H9 (cell line): ENCODE measurements at regions not wholly inside any gene's neighbourhood (a gene's known extent, or its start where the extent isn't known, plus 50 kb on each side); places are given as distances from the start of the nearest gene placed in this dataset.

ENCODE experiments used
- DNase-seq: peaks from one replicate; pipeline ENCODE4 v3.0.0-alpha.2; 2017
- H2AFZ ChIP-seq: one replicate; pipeline ENCODE4 v1.6.1; 2013; ENCODE audit warnings: mild to moderate bottlenecking, low read length, control low read depth, moderate library complexity
- H2AK5ac ChIP-seq: 2 replicates; pipeline ENCODE4 v1.6.1; 2013; ENCODE audit warnings: low read length, control low read depth, mixed read lengths; ENCODE audit not compliant: insufficient read length
- H2BK120ac ChIP-seq: one replicate; pipeline ENCODE4 v1.6.1; 2013; ENCODE audit warnings: low read depth, mild to moderate bottlenecking, low read length, control low read depth, inconsistent platforms; ENCODE audit not compliant: poor library complexity, severe bottlenecking
- H2BK12ac ChIP-seq: 2 replicates; pipeline ENCODE4 v1.6.1; 2013; ENCODE audit warnings: low read length, control low read depth, mixed read lengths, low read depth; ENCODE audit not compliant: insufficient read length
- H2BK15ac ChIP-seq: 2 replicates; pipeline ENCODE4 v1.6.1; 2013; ENCODE audit warnings: low read depth, low read length, control low read depth
- H2BK20ac ChIP-seq: one replicate; pipeline ENCODE4 v1.6.1; 2013; ENCODE audit warnings: low read depth, mild to moderate bottlenecking, low read length, control low read depth, inconsistent platforms; ENCODE audit not compliant: poor library complexity, severe bottlenecking
- H2BK5ac ChIP-seq: 2 replicates; pipeline ENCODE4 v1.6.1; 2013; ENCODE audit warnings: low read length, control low read depth, mixed read lengths; ENCODE audit not compliant: insufficient read length
- H3K14ac ChIP-seq: 2 replicates; pipeline ENCODE4 v1.6.1; 2013; ENCODE audit warnings: low read length, control low read depth; ENCODE audit not compliant: insufficient read depth
- H3K18ac ChIP-seq: 2 replicates; pipeline ENCODE4 v1.6.1; 2013; ENCODE audit warnings: low read depth, mild to moderate bottlenecking, mixed read lengths, low read length, control low read depth; ENCODE audit not compliant: insufficient read length
- H3K23ac ChIP-seq: 2 replicates; pipeline ENCODE4 v1.6.1; 2013; ENCODE audit warnings: low read length, control low read depth, mixed read lengths, low read depth; ENCODE audit not compliant: insufficient read length
- H3K23me2 ChIP-seq: 2 replicates; pipeline ENCODE4 v1.6.1; 2013; ENCODE audit warnings: low read depth, mild to moderate bottlenecking, mixed read lengths, low read length, control low read depth; ENCODE audit not compliant: insufficient read length, poor library complexity, severe bottlenecking
- H3K27ac ChIP-seq: 2 replicates; pipeline ENCODE4 v1.5.1; 2013; ENCODE audit warnings: low read length, control low read depth, mixed read lengths, low read depth; ENCODE audit not compliant: insufficient read length
- H3K27me3 ChIP-seq: 2 replicates; pipeline ENCODE4 v1.6.1; 2013; ENCODE audit warnings: low read length, control low read depth, inconsistent platforms; ENCODE audit not compliant: insufficient read depth
- H3K4ac ChIP-seq: 2 replicates; pipeline ENCODE4 v1.6.1; 2013; ENCODE audit warnings: low read depth, mild to moderate bottlenecking, control low read depth, inconsistent platforms, low read length, moderate library complexity
- H3K4me1 ChIP-seq: 2 replicates; pipeline ENCODE4 v1.6.1; 2013; ENCODE audit warnings: low read length, control low read depth, inconsistent platforms; ENCODE audit not compliant: insufficient read depth
- H3K4me2 ChIP-seq: 2 replicates; pipeline ENCODE4 v1.6.1; 2013; ENCODE audit warnings: low read length, control low read depth, mixed read lengths; ENCODE audit not compliant: insufficient read length, insufficient read depth
- H3K56ac ChIP-seq: 2 replicates; pipeline ENCODE4 v1.6.1; 2013; ENCODE audit warnings: low read depth, mild to moderate bottlenecking, mixed read lengths, low read length, control low read depth; ENCODE audit not compliant: insufficient read length
- H3K79me1 ChIP-seq: 2 replicates; pipeline ENCODE4 v1.6.1; 2013; ENCODE audit warnings: low read depth, mild to moderate bottlenecking, moderate library complexity, low read length, control low read depth, inconsistent platforms; ENCODE audit not compliant: insufficient read depth, poor library complexity, severe bottlenecking
- H3K79me2 ChIP-seq: 2 replicates; pipeline ENCODE4 v1.6.1; 2013; ENCODE audit warnings: low read length, control low read depth, inconsistent platforms; ENCODE audit not compliant: insufficient read depth
- H3K9ac ChIP-seq: 2 replicates; pipeline ENCODE4 v1.6.1; 2013; ENCODE audit warnings: low read length, control low read depth, mixed read lengths; ENCODE audit not compliant: insufficient read length; ENCODE audit errors: extremely low read depth
- H3K9me3 ChIP-seq: one replicate; pipeline ENCODE4 v1.6.1; 2013; ENCODE audit warnings: low read depth, low read length, inconsistent platforms; ENCODE audit not compliant: control insufficient read depth
- H3T11ph ChIP-seq: one replicate; pipeline ENCODE4 v1.6.1; 2013; ENCODE audit warnings: mild to moderate bottlenecking, low read length, control low read depth, inconsistent platforms
- H4K20me1 ChIP-seq: one replicate; pipeline ENCODE4 v1.6.1; 2013; ENCODE audit not compliant: control insufficient read depth, insufficient read length, insufficient read depth
- H4K5ac ChIP-seq: 2 replicates; pipeline ENCODE4 v1.6.1; 2013; ENCODE audit warnings: low read depth, mild to moderate bottlenecking, mixed read lengths, low read length, control low read depth; ENCODE audit not compliant: insufficient read length
- H4K8ac ChIP-seq: replicated peaks from 2 replicates; pipeline ENCODE4 v1.6.1; 2013; ENCODE audit warnings: low read length, control low read depth, mixed read lengths, low read depth; ENCODE audit not compliant: insufficient read length
- H4K91ac ChIP-seq: 2 replicates; pipeline ENCODE4 v1.6.1; 2013; ENCODE audit warnings: low read depth, mild to moderate bottlenecking, moderate library complexity, mixed read lengths, low read length, control low read depth; ENCODE audit not compliant: insufficient read length
- H3K27ac Mint-ChIP-seq, 3 experiments: 2 replicates in 2 of 3; 3 replicates in 1 of 3; pipeline ENCODE4 v1.8.0; 2020 to 2021; ENCODE audit warnings: mixed read lengths in 3 of 3, mild to moderate bottlenecking in 1 of 3, moderate library complexity in 1 of 3
- H3K27me3 Mint-ChIP-seq: 2 replicates; pipeline ENCODE4 v1.8.0; 2021; ENCODE audit warnings: low read depth, mild to moderate bottlenecking, moderate library complexity, mixed read lengths
- H3K36me3 Mint-ChIP-seq, 3 experiments: 2 replicates in 2 of 3; 3 replicates in 1 of 3; pipeline ENCODE4 v1.8.0; 2020 to 2021; ENCODE audit warnings: low read depth in 3 of 3, mixed read lengths in 3 of 3; ENCODE audit not compliant: insufficient read depth in 1 of 3
- H3K4me1 Mint-ChIP-seq, 2 experiments: 2 replicates each; pipeline ENCODE4 v1.8.0; 2020; ENCODE audit warnings: mixed read lengths in 2 of 2
- H3K4me3 Mint-ChIP-seq, 2 experiments: 2 replicates in 1 of 2; 3 replicates in 1 of 2; pipeline ENCODE4 v1.8.0; 2020 to 2021; ENCODE audit warnings: mild to moderate bottlenecking in 2 of 2, mixed read lengths in 2 of 2, moderate library complexity in 1 of 2
- H3K9me3 Mint-ChIP-seq, 2 experiments: 2 replicates in 1 of 2; 3 replicates in 1 of 2; pipeline ENCODE4 v1.8.0; 2020; ENCODE audit warnings: mild to moderate bottlenecking in 2 of 2, mixed read lengths in 2 of 2, moderate library complexity in 1 of 2
- WGBS: extraction: QIAGEN DNeasy Blood & Tissue Kit; methylation state at CpG from one replicate; pipeline ENCODE4 v1.1.7; 2013; ENCODE audit warnings: missing lambda C conversion rate, low lambda C conversion rate, mixed read lengths; ENCODE audit not compliant: insufficient read length; ENCODE audit errors: extremely low coverage; 5-methylcytosine and 5-hydroxymethylcytosine counted together
- TF ChIP-seq, protein P1 (sequence below): fragments of 200-600 bp; sonication (generic); conservative IDR thresholded peaks from 3 replicates; pipeline ENCODE4 v1.8.0; 2021; ENCODE audit warnings: antibody characterized with exemption, mild to moderate bottlenecking

DNA sequence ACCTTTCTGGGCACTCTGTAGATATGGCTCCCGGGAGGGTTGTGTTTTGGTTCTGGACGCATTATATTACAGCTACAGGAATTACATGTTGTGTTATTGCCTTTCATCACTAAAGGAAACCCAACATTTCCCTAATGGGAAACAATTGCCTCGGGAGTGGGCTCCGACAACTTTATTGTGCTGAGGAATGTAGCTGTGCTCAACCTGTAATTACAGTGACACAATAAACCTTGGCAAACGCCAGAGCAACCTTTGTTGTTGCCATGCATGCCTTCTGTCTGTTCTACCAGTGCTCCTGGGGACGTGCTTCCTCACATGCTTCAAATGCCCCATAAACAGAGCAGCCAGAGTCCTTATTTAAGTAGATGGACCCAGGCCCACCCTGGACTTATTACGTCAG lies 182.4 kb downstream of the DIRAS2 start:
- Histone ChIP-seq H3K14ac (no peak overlapping the region), H3K27ac (no peak overlapping the region), H2AFZ (no peak overlapping the region), H3K79me1 (no peaks in the 10 kb centered on the region), H3K27me3 (no peaks in the 10 kb centered on the region), H2BK120ac (no peak overlapping the region), H3K23ac (no peak overlapping the region), H3K4me2 (no peak overlapping the region), H3K4ac (no peak overlapping the region), H2BK15ac (no peak overlapping the region), H3K23me2 (peaks cover 2% of the 10 kb centered on the region), H3K56ac (no peak overlapping the region), H3K79me2 (no peaks in the 10 kb centered on the region), H3T11ph (no peak overlapping the region), H4K91ac (no peak overlapping the region), H3K18ac (no peak overlapping the region), H3K9ac (no peak overlapping the region), H2BK12ac (no peak overlapping the region), H4K20me1 (no peaks in the 10 kb centered on the region), H2BK20ac (no peak overlapping the region), H2AK5ac (no peak overlapping the region), H3K9me3 (no peaks in the 10 kb centered on the region), H2BK5ac (no peak overlapping the region), H4K5ac (no peak overlapping the region), H4K8ac (no peak overlapping the region), H3K4me1 (no peaks in the 10 kb centered on the region; the same call in 1 of the 2 replicates)
- TF ChIP-seq, protein P1, sequence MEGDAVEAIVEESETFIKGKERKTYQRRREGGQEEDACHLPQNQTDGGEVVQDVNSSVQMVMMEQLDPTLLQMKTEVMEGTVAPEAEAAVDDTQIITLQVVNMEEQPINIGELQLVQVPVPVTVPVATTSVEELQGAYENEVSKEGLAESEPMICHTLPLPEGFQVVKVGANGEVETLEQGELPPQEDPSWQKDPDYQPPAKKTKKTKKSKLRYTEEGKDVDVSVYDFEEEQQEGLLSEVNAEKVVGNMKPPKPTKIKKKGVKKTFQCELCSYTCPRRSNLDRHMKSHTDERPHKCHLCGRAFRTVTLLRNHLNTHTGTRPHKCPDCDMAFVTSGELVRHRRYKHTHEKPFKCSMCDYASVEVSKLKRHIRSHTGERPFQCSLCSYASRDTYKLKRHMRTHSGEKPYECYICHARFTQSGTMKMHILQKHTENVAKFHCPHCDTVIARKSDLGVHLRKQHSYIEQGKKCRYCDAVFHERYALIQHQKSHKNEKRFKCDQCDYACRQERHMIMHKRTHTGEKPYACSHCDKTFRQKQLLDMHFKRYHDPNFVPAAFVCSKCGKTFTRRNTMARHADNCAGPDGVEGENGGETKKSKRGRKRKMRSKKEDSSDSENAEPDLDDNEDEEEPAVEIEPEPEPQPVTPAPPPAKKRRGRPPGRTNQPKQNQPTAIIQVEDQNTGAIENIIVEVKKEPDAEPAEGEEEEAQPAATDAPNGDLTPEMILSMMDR: no peak
- WGBS: no CpG with 5 or more reads among the region's 7 CpGs
- Mint-ChIP-seq H3K4me3 (no peak overlapping the region), H3K27me3 (peaks cover 3% of the 10 kb centered on the region; the same call in 1 of the 2 replicates), H3K27ac (no peak overlapping the region), H3K36me3 (peaks cover 0 to 4% (median 3%) of the 10 kb centered on the region in 3 experiments; a peak in 3 of 7 replicates), H3K4me1 (peaks cover 6 to 8% of the 10 kb centered on the region in 2 experiments), H3K9me3 (peaks cover 0 to 6% of the 10 kb centered on the region in 2 experiments; a peak in 3 of 5 replicates)
- no peak for DNase-seq
